Activated CD8-positive, alpha-beta memory T cell treated with anti-CD3 and anti-CD28 coated beads, Interleukin-2, amount 10 ng/mL, durations not matched to agents 7 days and 5 days (primary cell): ENCODE measurements at regions not wholly inside any gene's neighbourhood (a gene's known extent, or its start where the extent isn't known, plus 50 kb on each side); places are given as distances from the start of the nearest gene placed in this dataset.

Source experiments
- ATAC-seq: fragments of 150-1000 bp; cut with Tn5 transposase; one replicate; pipeline ENCODE4 v1.10.0; 2021; ENCODE audit warnings: moderate library complexity
- CTCF ChIA-PET: fragments of 350-600 bp; sonication (Branson Sonifier 250); formaldehyde crosslinking; loops from one replicate; lab custom pipeline; 2021; ENCODE audit warnings: antibody characterized with exemption; lab: Charles Lee
- DNase-seq: peaks from one replicate; pipeline ENCODE4 v3.0.0-alpha.2; 2020
- H3K27ac Mint-ChIP-seq: one replicate; pipeline ENCODE4 v1.8.0; 2021; ENCODE audit warnings: mild to moderate bottlenecking, mixed read lengths
- H3K27me3 Mint-ChIP-seq: one replicate; pipeline ENCODE4 v1.8.0; 2021; ENCODE audit warnings: mixed read lengths
- H3K36me3 Mint-ChIP-seq: one replicate; pipeline ENCODE4 v1.8.0; 2021; ENCODE audit warnings: mild to moderate bottlenecking, mixed read lengths
- H3K4me1 Mint-ChIP-seq: one replicate; pipeline ENCODE4 v1.8.0; 2021; ENCODE audit warnings: mixed read lengths
- H3K4me3 Mint-ChIP-seq: one replicate; pipeline ENCODE4 v1.8.0; 2021; ENCODE audit warnings: mild to moderate bottlenecking, moderate library complexity, mixed read lengths
- H3K9me3 Mint-ChIP-seq: one replicate; pipeline ENCODE4 v1.8.0; 2022; ENCODE audit warnings: low read depth, mixed read lengths

GRCh38 chr13:33510350-33510970, 224.9 kb upstream of the STARD13 start:
- ATAC-seq (no peak), DNase-seq (no peak)
- Mint-ChIP-seq H3K4me3 (no peak overlapping the region), H3K36me3 (no peaks in the 10 kb centered on the region), H3K27ac (no peak overlapping the region), H3K4me1 (no peaks in the 10 kb centered on the region), H3K9me3 (no peaks in the 10 kb centered on the region), H3K27me3 (peaks cover 4% of the 10 kb centered on the region)
- CTCF ChIA-PET, result no interaction called here

- Mint-ChIP-seq H3K27me3 (peaks cover 4% of the 10 kb centered on the region), H3K9me3 (no peaks in the 10 kb centered on the region), H3K36me3 (no peaks in the 10 kb centered on the region), H3K4me1 (no peaks in the 10 kb centered on the region), H3K4me3 (no peak overlapping the region), H3K27ac (no peak overlapping the region)
- CTCF ChIA-PET, result interaction anchor here (1.4 kb wide), 1 partner anchor 29 kb away, joined by 3 read pairs; no protein-coding TSS in a partner anchor
- DNase-seq (no peak), ATAC-seq (no peak)
These were observed 227.5 kb upstream of the STARD13 start for GRCh38 chr13:33512880-33513554.

GRCh38 chr13:33514362-33514761, 228.8 kb upstream of the STARD13 start:
- ATAC-seq (no peak), DNase-seq (no peak)
- no peaks in the 10 kb centered on the region for H3K36me3 Mint-ChIP-seq
- CTCF ChIA-PET, result interaction anchor here (1.4 kb wide), 1 partner anchor 28 kb away, joined by 3 read pairs; no protein-coding TSS in a partner anchor
- peaks cover 4% of the 10 kb centered on the region for H3K27me3 Mint-ChIP-seq
- no peaks in the 10 kb centered on the region for H3K4me1 Mint-ChIP-seq
- H3K27ac Mint-ChIP-seq, result no peak overlapping the region
- no peaks in the 10 kb centered on the region for H3K9me3 Mint-ChIP-seq
- H3K4me3 Mint-ChIP-seq, result no peak overlapping the region

GRCh38 chr13:33515146-33515545, 229.6 kb upstream of the STARD13 start:
- no peaks in the 10 kb centered on the region for H3K4me1 Mint-ChIP-seq
- DNase-seq (no peak), ATAC-seq (no peak)
- H3K27me3 Mint-ChIP-seq, result peaks cover 4% of the 10 kb centered on the region
- no peak overlapping the region for H3K27ac Mint-ChIP-seq
- no peak overlapping the region for H3K4me3 Mint-ChIP-seq
- H3K36me3 Mint-ChIP-seq, result no peaks in the 10 kb centered on the region
- H3K9me3 Mint-ChIP-seq, result no peaks in the 10 kb centered on the region
- CTCF ChIA-PET, result no interaction called here

- Mint-ChIP-seq H3K9me3 (no peaks in the 10 kb centered on the region), H3K4me1 (no peaks in the 10 kb centered on the region), H3K27me3 (no peaks in the 10 kb centered on the region), H3K36me3 (no peaks in the 10 kb centered on the region), H3K27ac (no peak overlapping the region), H3K4me3 (no peak overlapping the region)
- CTCF ChIA-PET, result no interaction called here
- ATAC-seq, result no peak
- no peak for DNase-seq
These were observed 232.9 kb upstream of the STARD13 start for GRCh38 chr13:33518452-33518851.

GRCh38 chr13:33519561-33520467, 234.3 kb upstream of the STARD13 start:
- Mint-ChIP-seq H3K36me3 (no peaks in the 10 kb centered on the region), H3K9me3 (no peaks in the 10 kb centered on the region), H3K4me3 (no peak overlapping the region), H3K4me1 (no peaks in the 10 kb centered on the region), H3K27me3 (no peaks in the 10 kb centered on the region), H3K27ac (no peak overlapping the region)
- CTCF ChIA-PET, result no interaction called here
- DNase-seq (no peak), ATAC-seq (no peak)

GRCh38 chr13:33520468-33520839, 234.9 kb upstream of the STARD13 start:
- Mint-ChIP-seq H3K4me3 (no peak overlapping the region), H3K27me3 (no peaks in the 10 kb centered on the region), H3K36me3 (no peaks in the 10 kb centered on the region), H3K27ac (no peak overlapping the region), H3K4me1 (no peaks in the 10 kb centered on the region), H3K9me3 (no peaks in the 10 kb centered on the region)
- CTCF ChIA-PET, result no interaction called here
- DNase-seq (no peak), ATAC-seq (no peak)

GRCh38 chr13:33524086-33524485, 238.5 kb upstream of the STARD13 start:
- H3K4me3 Mint-ChIP-seq, result no peak overlapping the region
- H3K27ac Mint-ChIP-seq, result no peak overlapping the region
- no peaks in the 10 kb centered on the region for H3K27me3 Mint-ChIP-seq
- ATAC-seq, result no peak
- H3K36me3 Mint-ChIP-seq, result no peaks in the 10 kb centered on the region
- CTCF ChIA-PET, result no interaction called here
- no peaks in the 10 kb centered on the region for H3K9me3 Mint-ChIP-seq
- DNase-seq, result no peak
- H3K4me1 Mint-ChIP-seq, result peaks cover 5% of the 10 kb centered on the region

- H3K36me3 Mint-ChIP-seq, result peaks cover 2% of the 10 kb centered on the region
- H3K4me3 Mint-ChIP-seq, result no peak overlapping the region
- CTCF ChIA-PET, result interaction anchor here (1.6 kb wide), 1 partner anchor 17 kb away, joined by 5 read pairs; no protein-coding TSS in a partner anchor
These were observed 240.2 kb upstream of the STARD13 start for GRCh38 chr13:33525763-33526162.

GRCh38 chr13:33526718-33527117, 241.2 kb upstream of the STARD13 start:
- ATAC-seq (no peak), DNase-seq (no peak)
- H3K27me3 Mint-ChIP-seq, result no peaks in the 10 kb centered on the region
- no peak overlapping the region for H3K27ac Mint-ChIP-seq
- CTCF ChIA-PET, result interaction anchor here (1.6 kb wide), 1 partner anchor 16 kb away, joined by 5 read pairs; no protein-coding TSS in a partner anchor
- H3K9me3 Mint-ChIP-seq, result no peaks in the 10 kb centered on the region
- no peak overlapping the region for H3K4me3 Mint-ChIP-seq
- H3K36me3 Mint-ChIP-seq, result peaks cover 2% of the 10 kb centered on the region
- peaks cover 5% of the 10 kb centered on the region for H3K4me1 Mint-ChIP-seq

More at GRCh38 chr13:33525763-33526162, 240.2 kb upstream of the STARD13 start:
- Mint-ChIP-seq H3K4me1 (peaks cover 5% of the 10 kb centered on the region), H3K9me3 (no peaks in the 10 kb centered on the region), H3K27me3 (no peaks in the 10 kb centered on the region), H3K27ac (no peak overlapping the region)
- no peak for DNase-seq
- ATAC-seq, result no peak

- Mint-ChIP-seq H3K4me1 (peaks cover 5% of the 10 kb centered on the region), H3K27ac (no peak overlapping the region), H3K9me3 (peaks cover 2% of the 10 kb centered on the region), H3K27me3 (no peaks in the 10 kb centered on the region), H3K36me3 (peaks cover 2% of the 10 kb centered on the region), H3K4me3 (no peak overlapping the region)
- CTCF ChIA-PET, result no interaction called here
- ATAC-seq, result no peak
- no peak for DNase-seq
These were observed 243.3 kb upstream of the STARD13 start for GRCh38 chr13:33528896-33529295.

GRCh38 chr13:33531484-33531883, 245.9 kb upstream of the STARD13 start:
- peaks cover 5% of the 10 kb centered on the region for H3K4me1 Mint-ChIP-seq
- H3K9me3 Mint-ChIP-seq, result peaks cover 2% of the 10 kb centered on the region
- H3K27me3 Mint-ChIP-seq, result no peaks in the 10 kb centered on the region
- no peak overlapping the region for H3K4me3 Mint-ChIP-seq
- ATAC-seq (no peak), DNase-seq (no peak)
- CTCF ChIA-PET, result no interaction called here
- H3K27ac Mint-ChIP-seq, result no peak overlapping the region
- H3K36me3 Mint-ChIP-seq, result peaks cover 2% of the 10 kb centered on the region

- H3K27ac Mint-ChIP-seq, result no peak overlapping the region
- DNase-seq, result no peak
These were observed 249.5 kb upstream of the STARD13 start for GRCh38 chr13:33535061-33535460.

More at GRCh38 chr13:33535061-33535460, 249.5 kb upstream of the STARD13 start:
- peaks cover 2% of the 10 kb centered on the region for H3K9me3 Mint-ChIP-seq
- H3K4me3 Mint-ChIP-seq, result no peak overlapping the region
- peaks cover 2% of the 10 kb centered on the region for H3K36me3 Mint-ChIP-seq
- CTCF ChIA-PET, result no interaction called here
- no peaks in the 10 kb centered on the region for H3K27me3 Mint-ChIP-seq
- no peak for ATAC-seq
- H3K4me1 Mint-ChIP-seq, result no peaks in the 10 kb centered on the region
